ENCODE measurements at regions not wholly inside any gene's neighbourhood (a gene's known extent, or its start where the extent isn't known, plus 50 kb on each side); places are given as distances from the start of the nearest gene placed in this dataset.

DNA sequence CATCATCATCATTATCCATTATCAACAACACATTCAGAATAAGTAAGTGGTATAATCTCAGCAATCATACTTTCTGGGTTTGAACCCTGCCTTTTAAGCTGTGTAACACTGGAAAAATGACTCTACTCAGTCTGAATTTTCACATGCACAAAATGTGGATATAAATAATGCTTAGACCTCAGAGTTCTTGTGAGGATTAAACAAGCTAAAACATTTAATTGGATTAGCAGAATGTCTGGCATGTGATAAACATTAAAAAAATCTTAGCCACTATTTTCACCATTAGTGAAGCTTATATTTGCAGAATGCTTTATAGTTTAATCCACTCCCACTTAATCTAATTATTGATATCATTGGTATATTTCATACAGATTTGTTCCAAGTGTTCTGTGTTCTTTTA lies 412.3 kb downstream of the RFC3 start:
- TF ChIP-seq, protein P1, sequence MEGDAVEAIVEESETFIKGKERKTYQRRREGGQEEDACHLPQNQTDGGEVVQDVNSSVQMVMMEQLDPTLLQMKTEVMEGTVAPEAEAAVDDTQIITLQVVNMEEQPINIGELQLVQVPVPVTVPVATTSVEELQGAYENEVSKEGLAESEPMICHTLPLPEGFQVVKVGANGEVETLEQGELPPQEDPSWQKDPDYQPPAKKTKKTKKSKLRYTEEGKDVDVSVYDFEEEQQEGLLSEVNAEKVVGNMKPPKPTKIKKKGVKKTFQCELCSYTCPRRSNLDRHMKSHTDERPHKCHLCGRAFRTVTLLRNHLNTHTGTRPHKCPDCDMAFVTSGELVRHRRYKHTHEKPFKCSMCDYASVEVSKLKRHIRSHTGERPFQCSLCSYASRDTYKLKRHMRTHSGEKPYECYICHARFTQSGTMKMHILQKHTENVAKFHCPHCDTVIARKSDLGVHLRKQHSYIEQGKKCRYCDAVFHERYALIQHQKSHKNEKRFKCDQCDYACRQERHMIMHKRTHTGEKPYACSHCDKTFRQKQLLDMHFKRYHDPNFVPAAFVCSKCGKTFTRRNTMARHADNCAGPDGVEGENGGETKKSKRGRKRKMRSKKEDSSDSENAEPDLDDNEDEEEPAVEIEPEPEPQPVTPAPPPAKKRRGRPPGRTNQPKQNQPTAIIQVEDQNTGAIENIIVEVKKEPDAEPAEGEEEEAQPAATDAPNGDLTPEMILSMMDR (conservative IDR thresholded peaks at IDR 0.05) = no peak
- H3K79me2 ChIP-seq (ENCODE audit: insufficient read depth, low read length) = no peaks in the 10 kb centered on the region
- H3K27ac ChIP-seq (ENCODE audit: insufficient read length, low read depth, low read length) = no peak overlapping the region
- no peak overlapping the region for H2AK5ac ChIP-seq (ENCODE audit: insufficient read length, low read length)
- no peak overlapping the region for H3K18ac ChIP-seq (ENCODE audit: insufficient read length, low read depth, low read length)
- no peak overlapping the region for H3K14ac ChIP-seq (ENCODE audit: insufficient read depth, low read length)
- H4K20me1 ChIP-seq (ENCODE audit: control insufficient read depth, insufficient read depth, insufficient read length) = no peaks in the 10 kb centered on the region
- no peaks in the 10 kb centered on the region for H3K79me1 ChIP-seq (ENCODE audit: insufficient read depth, low read depth, low read length, poor library complexity, severe bottlenecking)
- Mint-ChIP-seq H3K4me3 (no peak overlapping the region), H3K27me3 (ENCODE audit: low read depth) (no peaks in the 10 kb centered on the region), H3K9me3 (peaks cover 5 to 15% of the 10 kb centered on the region in 2 experiments), H3K36me3 (ENCODE audit: insufficient read depth in 1 of 3, low read depth in 3 of 3) (peaks cover 0 to 11% (median 2%) of the 10 kb centered on the region in 3 experiments; a peak in 3 of 7 replicates), H3K4me1 (no peaks in the 10 kb centered on the region), H3K27ac (no peak overlapping the region)
- H3K9ac ChIP-seq (ENCODE audit: extremely low read depth, insufficient read length, low read length) = no peak overlapping the region
- no peak overlapping the region for H4K5ac ChIP-seq (ENCODE audit: insufficient read length, low read depth, low read length)
- no peak overlapping the region for H2BK120ac ChIP-seq (ENCODE audit: low read depth, low read length, poor library complexity, severe bottlenecking)
- H2BK12ac ChIP-seq (ENCODE audit: insufficient read length, low read depth, low read length) = no peak overlapping the region
- no peak overlapping the region for H2BK20ac ChIP-seq (ENCODE audit: low read depth, low read length, poor library complexity, severe bottlenecking)
- no peak overlapping the region for H2BK5ac ChIP-seq (ENCODE audit: insufficient read length, low read length)
- no peak overlapping the region for H2AFZ ChIP-seq (ENCODE audit: low read length)
- H2BK15ac ChIP-seq (ENCODE audit: low read depth, low read length) = no peak overlapping the region
- no peak overlapping the region for H3K23ac ChIP-seq (ENCODE audit: insufficient read length, low read depth, low read length)
- no peak overlapping the region for H4K8ac ChIP-seq (replicated peaks; ENCODE audit: insufficient read length, low read depth, low read length)
- no peaks in the 10 kb centered on the region for H3K27me3 ChIP-seq (ENCODE audit: insufficient read depth, low read length)
- H4K91ac ChIP-seq (ENCODE audit: insufficient read length, low read depth, low read length) = no peak overlapping the region
- DNase-seq = no peak
- H3K4me2 ChIP-seq (ENCODE audit: insufficient read depth, insufficient read length, low read length) = no peak overlapping the region
- H3K4me1 ChIP-seq (ENCODE audit: insufficient read depth, low read length) = no peaks in the 10 kb centered on the region
- no peak overlapping the region for H3K4ac ChIP-seq (ENCODE audit: low read depth, low read length)
- no peaks in the 10 kb centered on the region for H3K23me2 ChIP-seq (ENCODE audit: insufficient read length, low read depth, low read length, poor library complexity, severe bottlenecking)
- no peaks in the 10 kb centered on the region for H3K9me3 ChIP-seq (ENCODE audit: control insufficient read depth, low read depth, low read length)
- no peak overlapping the region for H3K56ac ChIP-seq (ENCODE audit: insufficient read length, low read depth, low read length)
- no peak overlapping the region for H3T11ph ChIP-seq (ENCODE audit: low read length)

Data from H9 (cell line).